HepG2 (cell line): ENCODE measurements at regions not wholly inside any gene's neighbourhood (a gene's known extent, or its start where the extent isn't known, plus 50 kb on each side); places are given as distances from the start of the nearest gene placed in this dataset.

ENCODE experiments used
- ATAC-seq: fragments of 200-7000 bp; cut with Tn5 transposase; 3 replicates; pipeline ENCODE4 v1.9.1; 2020; ENCODE audit warnings: mild to moderate bottlenecking, moderate library complexity
- BruUV-seq: library from RNA; stranded (reverse); fragments of 400-500 nt; replicated peaks from 2 replicates; lab custom pipeline; 2021; lab: Mats Ljungman, UMichigan
- CTCF ChIA-PET: fragments of 300-600 bp; formaldehyde crosslinking; extraction: SDS; loops from one replicate; lab custom pipeline; 2021; ENCODE audit warnings: low total read pairs, inconsistent platforms, low intra/inter-chr PET ratio; lab: Yijun Ruan, JAX
- POLR2A ChIA-PET: fragments of 350-600 bp; sonication (Branson Sonifier 250); formaldehyde crosslinking; loops from one replicate; lab custom pipeline; 2020; ENCODE audit warnings: antibody characterized with exemption, inconsistent platforms; lab: Yijun Ruan, JAX
- DNase-seq: peaks from one replicate; pipeline ENCODE4 v3.0.0-alpha.2; 2015; ENCODE audit warnings: low spot score
- FAIRE-seq: peaks from 3 replicates; lab custom pipeline; 2011; peaks lifted over from hg19 to GRCh38; lab: Jason Lieb, UNC
- H2AFZ ChIP-seq: one replicate; pipeline ENCODE4 v1.6.1; 2011; ENCODE audit warnings: low read length, inconsistent platforms
- H3K27ac ChIP-seq: fragments of 300-600 bp; 3 replicates; pipeline ENCODE4 v1.8.0; 2011; ENCODE audit warnings: mixed run types, mild to moderate bottlenecking, mixed read lengths, low read length, inconsistent platforms; ENCODE audit not compliant: insufficient read depth; ENCODE audit errors: extremely low read length
- H3K27me3 ChIP-seq, 2 experiments: fragments of 200-600 bp in 1 of 2; 2 replicates in 1 of 2; 3 replicates in 1 of 2; pipeline versions ENCODE4 v1.6.0 to v1.8.0; 2011; ENCODE audit warnings: low read length in 2 of 2, mild to moderate bottlenecking in 2 of 2, moderate library complexity in 2 of 2, inconsistent platforms in 1 of 2; ENCODE audit not compliant: insufficient read depth in 2 of 2, control insufficient read depth in 1 of 2
- H3K36me3 ChIP-seq, 2 experiments: fragments of 200-600 bp in 1 of 2; replicated peaks in 1 of 2; 2 replicates in 1 of 2; 3 replicates in 1 of 2; pipeline versions ENCODE4 v1.5.1 to v1.8.0; 2011; ENCODE audit warnings: low read length in 2 of 2, inconsistent platforms in 1 of 2; ENCODE audit not compliant: insufficient read depth in 2 of 2, control insufficient read depth in 1 of 2
- H3K4me1 ChIP-seq: 2 replicates; pipeline ENCODE4 v1.5.1; 2012; ENCODE audit warnings: low read length, inconsistent platforms; ENCODE audit not compliant: insufficient read depth
- H3K4me2 ChIP-seq: 2 replicates; pipeline ENCODE4 v1.6.0; 2011; ENCODE audit warnings: low read depth, low read length, inconsistent platforms
- H3K4me3 ChIP-seq, 3 experiments: fragments of 200-600 bp in 1 of 3; sonication (generic), shearing (Covaris generic) in 1 of 3; replicated peaks in 1 of 3; 2 replicates each; pipeline ENCODE4 v1.5.1; 2011 to 2016; ENCODE audit warnings: low read length in 3 of 3, inconsistent platforms in 2 of 3, low read depth in 2 of 3, mild to moderate bottlenecking in 2 of 3, control low read depth in 1 of 3, mixed read lengths in 1 of 3; ENCODE audit not compliant: insufficient read depth in 1 of 3
- H3K79me2 ChIP-seq: one replicate; pipeline ENCODE4 v1.6.1; 2011; ENCODE audit warnings: low read length, inconsistent platforms; ENCODE audit not compliant: insufficient read depth
- H3K9ac ChIP-seq: 2 replicates; pipeline ENCODE4 v1.6.0; 2011; ENCODE audit warnings: mild to moderate bottlenecking, low read depth, low read length, inconsistent platforms; ENCODE audit not compliant: insufficient read depth
- H3K9me3 ChIP-seq: 2 replicates; pipeline ENCODE4 v1.5.1; 2012; ENCODE audit warnings: mild to moderate bottlenecking, low read length
- H4K20me1 ChIP-seq: 2 replicates; pipeline ENCODE4 v1.6.0; 2011; ENCODE audit warnings: inconsistent platforms, mild to moderate bottlenecking, low read length, moderate library complexity; ENCODE audit not compliant: insufficient read depth
- HOXA3 ChIP-seq: sonication (generic); formaldehyde crosslinking; IDR thresholded peaks from 2 replicates; pipeline ENCODE4 v1.5.0; 2020; ENCODE audit warnings: missing genetic modification reagents
- MBD4 ChIP-seq: IDR thresholded peaks from 2 replicates; pipeline ENCODE4 v1.6.1; 2012; ENCODE audit warnings: low read length, inconsistent platforms, borderline replicate concordance
- SNRNP70 ChIP-seq: fragments of 200-400 bp; formaldehyde crosslinking; IDR thresholded peaks from 2 replicates; pipeline ENCODE4 v1.6.1; 2017; ENCODE audit warnings: mild to moderate bottlenecking, low read depth, low read length, moderate library complexity
- TARDBP ChIP-seq: sonication (generic); formaldehyde crosslinking; IDR thresholded peaks from 2 replicates; pipeline ENCODE4 v1.8.0; 2022; ENCODE audit warnings: mild to moderate bottlenecking, missing genetic modification reagents
- ZNF280D ChIP-seq: sonication (generic); formaldehyde crosslinking; IDR thresholded peaks from 2 replicates; pipeline ENCODE4 v1.5.1; 2020; ENCODE audit warnings: mild to moderate bottlenecking, missing genetic modification reagents
- ZNF441 ChIP-seq: sonication (generic); formaldehyde crosslinking; IDR thresholded peaks from 2 replicates; pipeline ENCODE4 v1.7.0; 2021; ENCODE audit warnings: missing genetic modification reagents, borderline replicate concordance
- ZNF660 ChIP-seq: sonication (generic); formaldehyde crosslinking; IDR thresholded peaks from 2 replicates; pipeline ENCODE4 v1.5.1; 2020; ENCODE audit warnings: mild to moderate bottlenecking, low read depth, missing genetic modification reagents, borderline replicate concordance
- WGBS: methylation state at CpG from one replicate; pipeline ENCODE4 v1.1.6; 2017; ENCODE audit warnings: low lambda C conversion rate; 5-methylcytosine and 5-hydroxymethylcytosine counted together
- in situ Hi-C: cut with HindIII; loops from 2 replicates; pipeline ENCODE4 v1.10.0; 2017; ENCODE audit warnings: low pct_unique_long_range_greater_than_20kb; ENCODE audit not compliant: extremely low pct_ligation_motif_present
- intact Hi-C: fragments of 100-400 bp; cut with micrococcal nuclease; formaldehyde crosslinking; loops from one replicate; pipeline ENCODE4 v1.10.0; 2022; ENCODE audit not compliant: unreplicated experiment
- TF ChIP-seq, protein P1 (sequence below): sonication (generic); formaldehyde crosslinking; IDR thresholded peaks from 2 replicates; pipeline ENCODE4 v1.4.0; 2020; ENCODE audit warnings: missing genetic modification reagents
- TF ChIP-seq, protein P2 (sequence below): IDR thresholded peaks from 2 replicates; pipeline ENCODE4 v1.6.1; 2016; ENCODE audit warnings: mild to moderate bottlenecking
- TF ChIP-seq, protein P3 (sequence below): sonication (generic); formaldehyde crosslinking; IDR thresholded peaks from 2 replicates; pipeline ENCODE4 v1.8.0; 2022; ENCODE audit warnings: missing genetic modification reagents, mild to moderate bottlenecking, borderline replicate concordance
- TF ChIP-seq, protein P4 (sequence below): sonication (generic); formaldehyde crosslinking; IDR thresholded peaks from 2 replicates; pipeline ENCODE4 v1.4.0; 2020; ENCODE audit warnings: low read depth, missing genetic modification reagents

DNA sequence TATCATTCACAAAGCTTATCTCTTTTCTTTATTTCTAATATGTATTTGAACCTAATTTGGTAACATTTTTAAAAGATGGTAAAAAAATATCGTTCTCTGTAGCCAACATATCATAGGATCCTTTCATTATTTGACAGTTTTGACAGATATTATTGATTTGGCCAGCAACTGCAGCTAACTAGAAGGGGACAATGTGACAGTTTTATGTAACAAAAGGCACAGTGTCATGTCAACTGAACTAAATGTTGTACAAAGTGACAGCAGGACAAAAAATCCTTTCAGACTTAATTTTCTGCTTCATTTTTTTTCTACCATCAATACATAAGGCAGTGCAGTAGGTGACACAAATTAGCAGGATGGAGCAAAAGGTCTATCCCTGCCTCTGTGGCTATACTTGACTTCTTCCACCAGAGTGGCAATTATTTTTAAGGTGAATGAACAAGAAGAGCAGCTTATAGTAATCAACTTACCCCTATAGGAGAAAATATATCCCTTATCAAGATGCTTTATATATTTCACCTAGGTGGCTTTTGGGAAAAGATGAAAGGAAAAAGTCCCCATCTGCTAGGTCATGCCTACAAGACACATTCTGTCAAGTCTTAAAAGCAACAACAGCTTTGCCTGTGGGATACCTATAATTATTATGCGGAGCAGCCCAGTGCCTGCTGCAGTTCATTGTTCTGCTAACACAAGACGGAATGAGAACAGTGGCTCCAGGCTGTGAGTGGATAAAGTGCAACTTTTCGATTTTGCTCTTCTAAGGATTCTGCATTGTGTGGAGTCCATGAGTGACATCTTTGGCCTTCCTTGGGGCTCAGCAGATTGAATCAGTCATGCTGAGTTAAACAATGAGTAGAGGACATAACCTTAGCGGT lies 694.9 kb downstream of the ISL1 start:
- H3K4me2 ChIP-seq = no peak overlapping the region
- WGBS = 16% methylated on average over 4 of the region's 5 CpGs
- H3K4me3 ChIP-seq = no peak overlapping the region
- ChIA-PET POLR2A (no interaction called here), CTCF (no interaction called here)
- no peak overlapping the region for H3K9ac ChIP-seq
- no peak for ATAC-seq
- no peaks in the 10 kb centered on the region for H4K20me1 ChIP-seq
- no peaks in the 10 kb centered on the region for H3K36me3 ChIP-seq
- in situ Hi-C loops (no loop called here), intact Hi-C loops (no loop called here)
- no peak for FAIRE-seq
- TF ChIP-seq HOXA3 (CRISPR knock-in tag) (no peak), ZNF441 (CRISPR knock-in tag) (no peak), MBD4 (no peak), ZNF280D (CRISPR knock-in tag) (no peak), TARDBP (CRISPR knock-in tag) (no peak), SNRNP70 (no peak), ZNF660 (no peak)
- TF ChIP-seq, protein P1, sequence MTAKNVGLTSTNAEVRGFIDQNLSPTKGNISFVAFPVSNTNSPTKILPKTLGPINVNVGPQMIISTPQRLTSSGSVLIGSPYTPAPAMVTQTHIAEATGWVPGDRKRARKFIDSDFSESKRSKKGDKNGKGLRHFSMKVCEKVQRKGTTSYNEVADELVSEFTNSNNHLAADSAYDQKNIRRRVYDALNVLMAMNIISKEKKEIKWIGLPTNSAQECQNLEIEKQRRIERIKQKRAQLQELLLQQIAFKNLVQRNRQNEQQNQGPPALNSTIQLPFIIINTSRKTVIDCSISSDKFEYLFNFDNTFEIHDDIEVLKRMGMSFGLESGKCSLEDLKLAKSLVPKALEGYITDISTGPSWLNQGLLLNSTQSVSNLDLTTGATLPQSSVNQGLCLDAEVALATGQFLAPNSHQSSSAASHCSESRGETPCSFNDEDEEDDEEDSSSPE = no peak
- TF ChIP-seq, protein P2, sequence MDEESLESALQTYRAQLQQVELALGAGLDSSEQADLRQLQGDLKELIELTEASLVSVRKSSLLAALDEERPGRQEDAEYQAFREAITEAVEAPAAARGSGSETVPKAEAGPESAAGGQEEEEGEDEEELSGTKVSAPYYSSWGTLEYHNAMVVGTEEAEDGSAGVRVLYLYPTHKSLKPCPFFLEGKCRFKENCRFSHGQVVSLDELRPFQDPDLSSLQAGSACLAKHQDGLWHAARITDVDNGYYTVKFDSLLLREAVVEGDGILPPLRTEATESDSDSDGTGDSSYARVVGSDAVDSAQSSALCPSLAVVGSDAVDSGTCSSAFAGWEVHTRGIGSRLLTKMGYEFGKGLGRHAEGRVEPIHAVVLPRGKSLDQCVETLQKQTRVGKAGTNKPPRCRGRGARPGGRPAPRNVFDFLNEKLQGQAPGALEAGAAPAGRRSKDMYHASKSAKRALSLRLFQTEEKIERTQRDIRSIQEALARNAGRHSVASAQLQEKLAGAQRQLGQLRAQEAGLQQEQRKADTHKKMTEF (CRISPR knock-in tag) = no peak
- TF ChIP-seq, protein P3, sequence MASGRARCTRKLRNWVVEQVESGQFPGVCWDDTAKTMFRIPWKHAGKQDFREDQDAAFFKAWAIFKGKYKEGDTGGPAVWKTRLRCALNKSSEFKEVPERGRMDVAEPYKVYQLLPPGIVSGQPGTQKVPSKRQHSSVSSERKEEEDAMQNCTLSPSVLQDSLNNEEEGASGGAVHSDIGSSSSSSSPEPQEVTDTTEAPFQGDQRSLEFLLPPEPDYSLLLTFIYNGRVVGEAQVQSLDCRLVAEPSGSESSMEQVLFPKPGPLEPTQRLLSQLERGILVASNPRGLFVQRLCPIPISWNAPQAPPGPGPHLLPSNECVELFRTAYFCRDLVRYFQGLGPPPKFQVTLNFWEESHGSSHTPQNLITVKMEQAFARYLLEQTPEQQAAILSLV (CRISPR knock-in tag) = no peak
- TF ChIP-seq, protein P4, sequence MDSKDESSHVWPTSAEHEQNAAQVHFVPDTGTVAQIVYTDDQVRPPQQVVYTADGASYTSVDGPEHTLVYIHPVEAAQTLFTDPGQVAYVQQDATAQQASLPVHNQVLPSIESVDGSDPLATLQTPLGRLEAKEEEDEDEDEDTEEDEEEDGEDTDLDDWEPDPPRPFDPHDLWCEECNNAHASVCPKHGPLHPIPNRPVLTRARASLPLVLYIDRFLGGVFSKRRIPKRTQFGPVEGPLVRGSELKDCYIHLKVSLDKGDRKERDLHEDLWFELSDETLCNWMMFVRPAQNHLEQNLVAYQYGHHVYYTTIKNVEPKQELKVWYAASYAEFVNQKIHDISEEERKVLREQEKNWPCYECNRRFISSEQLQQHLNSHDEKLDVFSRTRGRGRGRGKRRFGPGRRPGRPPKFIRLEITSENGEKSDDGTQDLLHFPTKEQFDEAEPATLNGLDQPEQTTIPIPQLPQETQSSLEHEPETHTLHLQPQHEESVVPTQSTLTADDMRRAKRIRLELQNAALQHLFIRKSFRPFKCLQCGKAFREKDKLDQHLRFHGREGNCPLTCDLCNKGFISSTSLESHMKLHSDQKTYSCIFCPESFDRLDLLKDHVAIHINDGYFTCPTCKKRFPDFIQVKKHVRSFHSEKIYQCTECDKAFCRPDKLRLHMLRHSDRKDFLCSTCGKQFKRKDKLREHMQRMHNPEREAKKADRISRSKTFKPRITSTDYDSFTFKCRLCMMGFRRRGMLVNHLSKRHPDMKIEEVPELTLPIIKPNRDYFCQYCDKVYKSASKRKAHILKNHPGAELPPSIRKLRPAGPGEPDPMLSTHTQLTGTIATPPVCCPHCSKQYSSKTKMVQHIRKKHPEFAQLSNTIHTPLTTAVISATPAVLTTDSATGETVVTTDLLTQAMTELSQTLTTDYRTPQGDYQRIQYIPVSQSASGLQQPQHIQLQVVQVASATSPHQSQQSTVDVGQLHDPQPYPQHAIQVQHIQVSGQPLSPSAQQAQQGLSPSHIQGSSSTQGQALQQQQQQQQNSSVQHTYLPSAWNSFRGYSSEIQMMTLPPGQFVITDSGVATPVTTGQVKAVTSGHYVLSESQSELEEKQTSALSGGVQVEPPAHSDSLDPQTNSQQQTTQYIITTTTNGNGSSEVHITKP (CRISPR knock-in tag) = no peak
- no peak overlapping the region for H2AFZ ChIP-seq
- H3K9me3 ChIP-seq = no peaks in the 10 kb centered on the region; the same call in 1 of the 2 replicates
- no peaks in the 10 kb centered on the region for H3K27me3 ChIP-seq
- no peak overlapping the region for H3K27ac ChIP-seq
- no peak for DNase-seq
- no peaks in the 10 kb centered on the region for H3K4me1 ChIP-seq
- no peaks in the 10 kb centered on the region for H3K79me2 ChIP-seq
- BruUV-seq = no TSS peak
